HG03575 (cell line): ENCODE measurements at regions not wholly inside any gene's neighbourhood (a gene's known extent, or its start where the extent isn't known, plus 50 kb on each side); places are given as distances from the start of the nearest gene placed in this dataset.

Experiments
- ATAC-seq: cut with Tn5 transposase; IDR thresholded peaks from one replicate; pipeline ENCODE4 v1.9.1; 2021; ENCODE audit not compliant: unreplicated experiment, insufficient number of reproducible peaks, low FRiP score; ENCODE audit errors: extremely low read depth

GRCh38 chr4:135177321-135177720 lies 975.7 kb upstream of the PABPC4L start:
- no peak for ATAC-seq

- no peak for ATAC-seq
These were observed 965.1 kb upstream of the PABPC4L start for GRCh38 chr4:135166661-135167060.

GRCh38 chr4:135164601-135165000 lies 963.0 kb upstream of the PABPC4L start:
- no peak for ATAC-seq

GRCh38 chr4:135144498-135144897 lies 942.9 kb upstream of the PABPC4L start:
- no peak for ATAC-seq

GRCh38 chr4:135124196-135124595 lies 922.6 kb upstream of the PABPC4L start:
- ATAC-seq: no peak

GRCh38 chr4:135123632-135124031 lies 922.0 kb upstream of the PABPC4L start:
- no peak for ATAC-seq

- no peak for ATAC-seq
These were observed 920.9 kb upstream of the PABPC4L start for GRCh38 chr4:135122457-135122856.

GRCh38 chr4:135120195-135120594 lies 918.6 kb upstream of the PABPC4L start:
- no peak for ATAC-seq

GRCh38 chr4:135114079-135114478 lies 912.5 kb upstream of the PABPC4L start:
- no peak for ATAC-seq

GRCh38 chr4:135098061-135098460 lies 896.5 kb upstream of the PABPC4L start:
- ATAC-seq: no peak

- ATAC-seq: no peak
These were observed 871.8 kb upstream of the PABPC4L start for GRCh38 chr4:135073389-135073788.

GRCh38 chr4:135072553-135072952 lies 871.0 kb upstream of the PABPC4L start:
- ATAC-seq: no peak

- ATAC-seq: no peak
These were observed 863.8 kb upstream of the PABPC4L start for GRCh38 chr4:135065366-135065765.

- ATAC-seq: no peak
These were observed 848.6 kb upstream of the PABPC4L start for GRCh38 chr4:135050086-135050717.

GRCh38 chr4:135032670-135033069 lies 831.1 kb upstream of the PABPC4L start:
- ATAC-seq: no peak

- ATAC-seq: no peak
These were observed 814.2 kb upstream of the PABPC4L start for GRCh38 chr4:135015771-135016170.

- no peak for ATAC-seq
These were observed 805.8 kb upstream of the PABPC4L start for GRCh38 chr4:135007400-135007799.

- ATAC-seq: no peak
These were observed 797.6 kb upstream of the PABPC4L start for GRCh38 chr4:134999169-134999568.

- ATAC-seq: no peak
These were observed 760.4 kb upstream of the PABPC4L start for GRCh38 chr4:134961963-134962362.

- ATAC-seq: no peak
These were observed 757.3 kb upstream of the PABPC4L start for GRCh38 chr4:134958862-134959261.

- no peak for ATAC-seq
These were observed 753.5 kb upstream of the PABPC4L start for GRCh38 chr4:134955059-134955458.
